OCI-LY3 (cell line): ENCODE measurements at regions not wholly inside any gene's neighbourhood (a gene's known extent, or its start where the extent isn't known, plus 50 kb on each side); places are given as distances from the start of the nearest gene placed in this dataset.

ENCODE experiments used
- H2AFZ ChIP-seq: fragments of 200-600, 300-600 bp; shearing (Covaris generic); 2 replicates; pipeline ENCODE4 v1.6.0; 2014; ENCODE audit warnings: antibody characterized with exemption, low read depth, low read length
- H3K27ac ChIP-seq: fragments of 200-600, 300-600 bp; sonication (generic); 2 replicates; pipeline ENCODE4 v1.5.1; 2014; ENCODE audit warnings: mild to moderate bottlenecking, low read length, moderate library complexity, mixed read lengths
- H3K27me3 ChIP-seq: fragments of 200-600, 300-600 bp; sonication (generic); 2 replicates; pipeline ENCODE4 v1.6.1; 2014; ENCODE audit warnings: low read depth, low read length, mixed read lengths
- H3K36me3 ChIP-seq: fragments of 200-600, 300-600 bp; sonication (generic); replicated peaks from 2 replicates; pipeline ENCODE3; 2014; ENCODE audit warnings: low read depth, low read length, mixed read lengths
- H3K4me1 ChIP-seq: fragments of 300-600, 200-600 bp; sonication (generic); 2 replicates; pipeline ENCODE4 v1.6.1; 2014; ENCODE audit warnings: low read length, mixed read lengths
- H3K4me2 ChIP-seq: fragments of 200-600, 300-600 bp; sonication (generic); 2 replicates; pipeline ENCODE4 v1.6.1; 2014; ENCODE audit warnings: low read length, mixed read lengths
- H3K4me3 ChIP-seq: fragments of 300-600, 200-600 bp; sonication (generic); 2 replicates; pipeline ENCODE4 v1.5.1; 2014; ENCODE audit warnings: antibody characterized with exemption, mild to moderate bottlenecking, low read length, moderate library complexity
- H3K79me2 ChIP-seq: fragments of 300-600, 200-600 bp; shearing (Covaris generic); 2 replicates; pipeline ENCODE4 v1.6.1; 2014; ENCODE audit warnings: mild to moderate bottlenecking, low read length, mixed read lengths
- H3K9ac ChIP-seq: fragments of 300-600, 200-600 bp; shearing (Covaris generic); 2 replicates; pipeline ENCODE4 v1.6.0; 2014; ENCODE audit warnings: mild to moderate bottlenecking, low read length, moderate library complexity
- H3K9me3 ChIP-seq: fragments of 200-600, 300-600 bp; shearing (Covaris generic); 2 replicates; pipeline ENCODE4 v1.6.1; 2014; ENCODE audit warnings: low read length, mixed read lengths; ENCODE audit not compliant: insufficient read depth
- H4K20me1 ChIP-seq: fragments of 200-600, 300-600 bp; sonication (generic); 2 replicates; pipeline ENCODE4 v1.6.1; 2016; ENCODE audit warnings: low read length, mixed read lengths; ENCODE audit not compliant: insufficient read depth
- EZH2phosphoT487 ChIP-seq: fragments of 200-600 bp; shearing (Covaris generic); IDR thresholded peaks from 2 replicates; pipeline ENCODE4 v1.6.1; 2018; ENCODE audit warnings: antibody characterized with exemption, mixed run types, low read depth
- TF ChIP-seq, protein P1 (sequence below): fragments of 200-600, 300-600 bp; sonication (generic); IDR thresholded peaks from 2 replicates; pipeline ENCODE4 v1.5.1; 2014; ENCODE audit warnings: antibody characterized with exemption, low read length, low read depth

DNA sequence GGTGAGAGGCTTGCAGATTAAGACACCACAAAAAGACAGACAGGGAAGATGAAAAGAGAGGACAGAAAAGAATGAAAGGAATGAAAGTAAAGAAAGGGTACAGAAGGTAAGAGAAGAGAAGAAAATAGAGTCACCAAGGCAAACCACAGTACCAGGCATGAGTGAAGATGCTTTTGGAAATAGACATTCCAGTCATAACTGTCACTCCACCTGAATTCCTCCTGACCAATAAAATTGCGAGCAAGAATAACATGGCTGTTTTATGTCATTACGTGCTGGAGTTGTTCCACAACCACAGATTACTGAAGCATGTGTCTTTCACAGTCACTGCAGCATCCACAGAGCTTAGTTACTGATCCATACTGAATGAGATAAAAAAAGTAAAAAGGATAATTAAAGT, 864.9 kb upstream of the SLIT2 start:
- no peak for TF ChIP-seq EZH2phosphoT487
- TF ChIP-seq, protein P1, sequence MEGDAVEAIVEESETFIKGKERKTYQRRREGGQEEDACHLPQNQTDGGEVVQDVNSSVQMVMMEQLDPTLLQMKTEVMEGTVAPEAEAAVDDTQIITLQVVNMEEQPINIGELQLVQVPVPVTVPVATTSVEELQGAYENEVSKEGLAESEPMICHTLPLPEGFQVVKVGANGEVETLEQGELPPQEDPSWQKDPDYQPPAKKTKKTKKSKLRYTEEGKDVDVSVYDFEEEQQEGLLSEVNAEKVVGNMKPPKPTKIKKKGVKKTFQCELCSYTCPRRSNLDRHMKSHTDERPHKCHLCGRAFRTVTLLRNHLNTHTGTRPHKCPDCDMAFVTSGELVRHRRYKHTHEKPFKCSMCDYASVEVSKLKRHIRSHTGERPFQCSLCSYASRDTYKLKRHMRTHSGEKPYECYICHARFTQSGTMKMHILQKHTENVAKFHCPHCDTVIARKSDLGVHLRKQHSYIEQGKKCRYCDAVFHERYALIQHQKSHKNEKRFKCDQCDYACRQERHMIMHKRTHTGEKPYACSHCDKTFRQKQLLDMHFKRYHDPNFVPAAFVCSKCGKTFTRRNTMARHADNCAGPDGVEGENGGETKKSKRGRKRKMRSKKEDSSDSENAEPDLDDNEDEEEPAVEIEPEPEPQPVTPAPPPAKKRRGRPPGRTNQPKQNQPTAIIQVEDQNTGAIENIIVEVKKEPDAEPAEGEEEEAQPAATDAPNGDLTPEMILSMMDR: no peak
- Histone ChIP-seq H3K9me3 (no peaks in the 10 kb centered on the region), H3K4me2 (no peak overlapping the region), H3K27me3 (no peaks in the 10 kb centered on the region), H3K9ac (no peak overlapping the region), H3K27ac (no peak overlapping the region), H3K79me2 (no peaks in the 10 kb centered on the region), H3K36me3 (no peaks in the 10 kb centered on the region), H4K20me1 (no peaks in the 10 kb centered on the region), H3K4me1 (no peaks in the 10 kb centered on the region), H3K4me3 (no peak overlapping the region), H2AFZ (no peak overlapping the region)

DNA sequence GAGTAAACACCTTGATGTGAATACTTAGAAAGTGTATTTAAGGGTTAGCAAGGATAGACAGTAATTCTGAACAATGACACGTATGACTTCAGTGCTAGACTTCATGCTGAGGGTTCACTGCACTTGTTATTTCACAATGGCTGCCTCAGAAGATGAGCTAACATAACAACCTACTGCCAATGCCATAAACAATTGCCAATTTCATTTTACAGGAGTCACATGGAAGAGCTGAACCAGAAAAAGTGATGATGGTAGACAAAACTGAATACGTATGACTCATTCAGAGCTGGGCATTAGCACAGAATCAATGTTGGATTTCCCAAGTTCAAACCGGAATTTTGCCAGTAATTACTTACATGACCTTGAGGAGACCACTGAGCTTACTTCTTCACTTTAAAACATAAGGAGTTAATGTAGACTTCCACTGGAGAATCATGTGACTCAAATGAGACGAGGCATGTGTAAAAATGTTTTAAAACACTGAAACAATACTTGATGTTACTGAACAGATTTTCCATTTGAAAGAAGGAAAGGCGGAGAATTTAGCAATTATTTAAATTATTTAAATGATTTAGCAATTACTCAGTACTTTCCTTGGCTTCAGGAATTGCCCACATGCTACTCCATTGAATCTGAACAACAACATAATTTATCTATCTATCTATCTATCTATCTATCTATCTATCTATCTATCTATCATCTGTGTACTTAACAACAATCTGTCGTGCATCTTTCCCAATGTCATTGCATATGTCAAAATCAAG, 868.5 kb upstream of the SLIT2 start:
- Histone ChIP-seq H3K4me1 (no peaks in the 10 kb centered on the region), H3K79me2 (no peaks in the 10 kb centered on the region), H3K4me3 (no peak overlapping the region), H3K36me3 (no peaks in the 10 kb centered on the region), H3K9ac (no peak overlapping the region), H3K27ac (no peak overlapping the region), H4K20me1 (no peaks in the 10 kb centered on the region), H3K27me3 (no peaks in the 10 kb centered on the region), H3K9me3 (no peaks in the 10 kb centered on the region), H2AFZ (no peak overlapping the region), H3K4me2 (no peak overlapping the region)
- TF ChIP-seq EZH2phosphoT487: no peak
- TF ChIP-seq, protein P1: no peak

DNA sequence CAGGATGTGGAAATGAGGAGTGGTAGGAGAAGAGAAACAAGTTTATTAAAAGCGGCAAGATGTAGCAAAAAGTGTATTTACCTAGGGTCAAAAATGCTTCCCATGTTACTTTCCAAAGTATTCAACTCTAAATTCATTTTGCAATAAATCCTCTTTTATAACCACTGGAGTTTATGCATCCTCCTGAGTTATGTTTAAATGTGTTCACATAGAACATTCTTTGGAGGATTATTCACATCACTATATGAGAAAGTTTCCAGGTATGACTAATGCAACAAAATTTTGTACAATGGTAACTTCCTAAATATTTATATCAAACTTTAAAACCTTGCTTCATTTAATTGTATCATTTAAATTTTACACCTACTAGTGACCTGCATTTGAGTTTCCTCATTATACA, 870.6 kb upstream of the SLIT2 start:
- no peak overlapping the region for H2AFZ ChIP-seq
- no peak overlapping the region for H3K4me3 ChIP-seq
- no peaks in the 10 kb centered on the region for H3K9me3 ChIP-seq
- no peaks in the 10 kb centered on the region for H3K4me1 ChIP-seq
- no peak overlapping the region for H3K4me2 ChIP-seq
- no peaks in the 10 kb centered on the region for H4K20me1 ChIP-seq
- TF ChIP-seq, protein P1: no peak
- TF ChIP-seq EZH2phosphoT487: no peak
- H3K9ac ChIP-seq: no peak overlapping the region
- H3K36me3 ChIP-seq: no peaks in the 10 kb centered on the region
- H3K79me2 ChIP-seq: no peaks in the 10 kb centered on the region
- H3K27me3 ChIP-seq: no peaks in the 10 kb centered on the region
- H3K27ac ChIP-seq: no peak overlapping the region

DNA sequence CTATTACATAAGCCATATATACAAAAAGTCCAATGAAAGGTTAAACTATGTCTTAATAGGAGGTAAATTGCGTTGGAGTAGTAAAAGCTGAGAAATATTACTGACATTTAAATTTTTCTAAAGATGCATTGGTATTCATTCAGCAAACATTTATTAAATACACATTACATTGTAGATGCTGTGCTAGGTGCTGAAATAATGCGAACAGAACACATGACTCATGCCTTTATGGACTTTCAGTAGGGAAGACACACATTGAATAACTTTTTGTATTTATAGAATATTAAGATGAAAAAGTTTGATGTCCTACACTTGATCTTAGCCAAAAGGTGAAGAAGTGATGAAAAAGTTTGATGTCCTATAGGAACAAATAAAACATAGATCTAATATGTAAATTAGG, 871.1 kb upstream of the SLIT2 start:
- H3K79me2 ChIP-seq: no peaks in the 10 kb centered on the region
- no peak overlapping the region for H2AFZ ChIP-seq
- no peaks in the 10 kb centered on the region for H4K20me1 ChIP-seq
- H3K9ac ChIP-seq: no peak overlapping the region
- H3K4me1 ChIP-seq: no peaks in the 10 kb centered on the region
- TF ChIP-seq, protein P1: no peak
- no peaks in the 10 kb centered on the region for H3K27me3 ChIP-seq
- no peak overlapping the region for H3K4me2 ChIP-seq
- no peaks in the 10 kb centered on the region for H3K36me3 ChIP-seq
- no peak overlapping the region for H3K27ac ChIP-seq
- H3K9me3 ChIP-seq: no peaks in the 10 kb centered on the region
- no peak overlapping the region for H3K4me3 ChIP-seq
